HTR-8/SVneo (cell line): ENCODE measurements at regions not wholly inside any gene's neighbourhood (a gene's known extent, or its start where the extent isn't known, plus 50 kb on each side); places are given as distances from the start of the nearest gene placed in this dataset.
"Not testable (repeated sequence)": the region's sequence is repeated elsewhere in the genome, so short reads cannot be mapped to it uniquely, and the experiment has no call there.

Experiments
- DNase-seq: peaks from one replicate; pipeline ENCODE4 v3.0.0; 2011; ENCODE audit warnings: low spot score, mixed read lengths; ENCODE audit not compliant: insufficient read length
- FAIRE-seq: peaks from 2 replicates; lab custom pipeline; 2011; peaks lifted over from hg19 to GRCh38; lab: Jason Lieb, UNC

DNA sequence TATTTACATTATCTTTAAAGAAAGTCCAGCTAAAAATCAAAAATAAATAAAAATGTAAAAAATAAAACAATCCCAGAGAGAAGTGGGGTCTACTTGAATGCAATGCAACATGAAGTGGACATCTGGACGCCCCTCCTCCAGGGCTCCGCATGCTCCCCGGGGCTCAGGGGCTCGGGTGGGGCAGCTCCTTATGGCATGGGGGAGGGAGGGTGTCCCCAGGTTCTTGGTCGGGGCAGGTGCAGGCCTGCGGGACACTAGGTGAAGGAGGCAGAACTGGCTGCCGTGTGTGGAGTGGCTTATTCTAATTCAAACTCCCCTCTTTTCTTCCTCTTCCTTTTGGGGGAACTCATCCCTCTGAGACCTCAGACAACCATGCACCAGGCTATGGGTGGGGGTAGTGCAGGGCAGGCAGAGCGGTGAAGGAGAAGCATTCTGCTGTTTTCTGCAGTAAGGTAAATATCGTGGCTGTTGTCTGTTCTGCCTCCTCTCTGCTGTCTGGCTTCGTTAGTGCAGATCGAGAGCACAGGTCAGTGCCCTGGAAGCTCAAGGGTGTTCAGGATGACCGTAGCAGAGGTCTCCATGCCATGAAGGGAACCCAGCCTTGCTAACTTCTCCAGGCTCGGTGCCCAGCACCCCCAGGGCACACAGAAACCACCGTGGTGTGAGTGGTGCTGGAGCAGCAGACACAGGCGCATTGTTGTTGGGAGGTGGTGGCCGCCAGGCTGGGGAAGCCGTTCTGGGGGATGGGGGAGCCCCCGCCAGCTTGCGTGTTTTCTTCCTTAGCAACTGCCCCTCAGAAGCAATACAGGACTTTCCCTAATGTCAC lies 82.6 kb downstream of the TTLL2 start:
- no peak for FAIRE-seq

DNA sequence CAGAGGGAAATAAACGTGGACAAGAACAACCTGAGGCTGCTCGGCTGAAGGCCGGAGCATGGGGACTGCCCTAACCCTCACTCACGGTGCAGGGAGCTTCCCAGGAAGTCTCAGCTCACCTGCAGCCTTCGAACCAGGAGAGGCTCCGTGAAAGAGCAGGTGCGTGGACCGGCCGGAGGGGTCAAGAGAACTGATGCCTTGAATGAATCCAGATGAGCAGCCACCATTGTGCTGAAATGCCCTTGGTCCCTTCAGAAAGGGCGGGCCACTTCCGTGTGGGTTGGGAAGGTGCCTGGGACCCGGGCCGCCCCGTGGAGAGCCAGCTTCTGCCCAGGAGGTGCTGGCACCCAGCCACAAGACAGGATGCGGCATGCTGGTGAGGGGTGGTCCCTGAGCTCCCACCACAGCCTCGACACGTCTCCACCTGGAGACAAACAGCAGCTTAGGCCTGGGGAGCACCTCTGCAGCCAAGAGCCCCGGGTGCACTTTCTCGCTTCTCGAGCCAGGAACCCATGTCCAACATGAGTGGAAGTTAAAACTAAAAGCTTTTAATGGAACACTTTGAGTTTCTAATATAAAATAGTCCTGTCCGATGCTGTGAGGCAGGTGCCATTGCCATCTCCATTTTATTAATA lies 83.5 kb downstream of the TTLL2 start:
- DNase-seq, result no peak
- FAIRE-seq, result no peak

More for the DNA sequence above, 82.6 kb downstream of the TTLL2 start:
- no peak for DNase-seq

DNA sequence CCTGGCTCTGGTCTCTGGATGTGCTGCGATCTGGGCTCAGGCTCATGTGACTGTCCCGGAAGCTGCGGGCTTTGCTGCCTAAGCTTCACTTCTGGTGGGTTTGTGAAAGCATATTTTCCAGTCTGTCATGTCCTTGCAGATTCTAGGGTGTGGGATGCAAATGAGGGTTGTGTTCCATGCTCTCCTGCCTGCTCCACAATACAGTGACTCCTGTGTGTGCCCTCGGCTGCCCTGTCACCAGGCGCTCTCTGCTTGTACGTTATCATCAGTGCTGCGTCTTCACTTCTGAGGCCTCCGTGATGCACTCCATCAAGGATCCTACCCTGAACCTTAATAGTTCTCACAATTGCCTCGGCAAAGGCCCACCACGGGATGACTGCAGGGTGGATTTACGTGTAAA lies 84.2 kb downstream of the TTLL2 start:
- DNase-seq (no peak), FAIRE-seq (no peak)

DNA sequence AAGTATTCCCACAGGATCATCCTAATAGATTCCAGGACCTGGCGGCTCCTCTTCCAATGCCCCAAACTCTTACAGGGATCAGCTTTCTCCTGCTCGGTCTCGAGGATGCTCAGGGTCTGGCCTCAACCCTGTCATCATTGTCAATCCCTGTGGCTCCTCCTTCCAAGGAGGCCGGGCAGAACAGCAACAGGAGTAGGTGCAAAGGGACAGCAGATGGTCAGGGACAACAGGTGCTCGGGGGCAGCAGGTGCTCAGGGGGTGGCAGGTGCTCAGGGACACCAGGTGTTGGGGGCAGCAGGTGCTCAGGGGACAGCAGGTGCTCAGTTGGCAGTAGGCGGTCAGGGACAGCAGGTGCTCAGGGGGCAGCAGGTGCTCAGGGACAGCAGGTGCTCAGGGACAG lies 84.8 kb downstream of the TTLL2 start:
- DNase-seq (no peak), FAIRE-seq (no peak)

DNA sequence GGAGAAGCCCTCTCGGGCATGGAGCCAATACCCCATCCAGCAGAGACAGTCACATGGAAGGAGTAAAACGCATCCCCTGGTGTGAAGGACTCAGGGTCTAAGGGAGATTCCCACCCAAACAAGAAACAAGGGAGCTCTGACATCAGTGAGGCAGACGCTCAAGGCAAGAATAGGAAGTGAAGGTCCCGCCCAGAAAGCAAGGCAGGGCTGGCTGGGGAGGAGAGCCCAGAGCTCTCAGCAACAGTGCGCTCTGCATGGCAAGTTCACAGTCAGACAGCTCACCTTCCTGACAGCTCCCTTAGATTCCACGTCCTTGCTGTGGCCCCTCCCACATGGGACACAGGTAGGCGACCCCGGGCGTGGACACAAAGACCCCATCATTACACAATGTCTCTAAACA lies 85.6 kb downstream of the TTLL2 start:
- no peak for DNase-seq
- FAIRE-seq, result no peak

DNA sequence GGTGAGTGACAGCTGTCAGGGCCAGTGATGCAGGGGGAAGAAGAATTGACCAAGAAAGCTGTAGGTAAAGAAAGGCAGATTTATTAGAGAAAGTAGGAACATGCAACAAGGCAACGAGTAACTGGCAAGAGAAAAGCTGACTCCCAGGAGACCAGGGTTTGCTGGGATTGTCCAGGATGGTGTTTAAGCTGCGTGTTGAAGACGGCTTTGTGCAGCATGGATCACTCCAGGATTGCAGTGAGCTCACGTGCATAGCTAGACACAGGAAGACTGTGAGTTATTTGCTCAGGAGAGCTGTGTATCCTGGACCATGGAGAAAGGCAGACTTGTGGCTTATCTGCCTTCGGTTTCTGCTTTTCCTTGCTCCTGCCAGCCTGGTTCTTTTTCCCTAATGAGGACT lies 87.6 kb downstream of the TTLL2 start:
- DNase-seq, result no peak
- no peak for FAIRE-seq

DNA sequence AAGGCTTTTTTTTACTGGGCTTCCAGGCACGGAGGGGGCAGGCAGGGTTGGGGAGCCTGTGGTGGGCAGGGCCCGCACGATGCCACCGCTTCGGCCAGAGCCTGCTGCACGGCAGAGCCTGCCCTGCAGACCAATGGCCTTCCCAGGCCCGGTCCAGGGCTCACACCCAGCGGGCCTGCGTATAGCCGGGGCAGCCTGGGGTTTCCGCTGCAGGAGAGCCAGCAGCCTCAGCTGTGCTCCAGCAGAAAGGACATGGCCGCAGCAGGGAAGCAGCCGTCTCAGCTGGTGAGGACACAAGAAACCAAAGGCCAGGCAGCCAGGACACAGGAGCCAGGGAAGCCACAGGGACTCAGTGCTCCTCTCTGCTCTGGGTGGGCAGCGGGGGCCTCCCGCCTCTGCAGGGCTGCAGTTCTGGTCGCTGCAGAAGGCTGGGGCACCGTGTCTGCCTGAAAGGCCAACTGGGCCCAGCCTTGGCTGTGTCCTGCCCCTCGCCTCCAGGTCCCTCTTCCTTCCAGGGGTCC lies 90.6 kb downstream of the TTLL2 start:
- DNase-seq (no peak), FAIRE-seq (no peak)

DNA sequence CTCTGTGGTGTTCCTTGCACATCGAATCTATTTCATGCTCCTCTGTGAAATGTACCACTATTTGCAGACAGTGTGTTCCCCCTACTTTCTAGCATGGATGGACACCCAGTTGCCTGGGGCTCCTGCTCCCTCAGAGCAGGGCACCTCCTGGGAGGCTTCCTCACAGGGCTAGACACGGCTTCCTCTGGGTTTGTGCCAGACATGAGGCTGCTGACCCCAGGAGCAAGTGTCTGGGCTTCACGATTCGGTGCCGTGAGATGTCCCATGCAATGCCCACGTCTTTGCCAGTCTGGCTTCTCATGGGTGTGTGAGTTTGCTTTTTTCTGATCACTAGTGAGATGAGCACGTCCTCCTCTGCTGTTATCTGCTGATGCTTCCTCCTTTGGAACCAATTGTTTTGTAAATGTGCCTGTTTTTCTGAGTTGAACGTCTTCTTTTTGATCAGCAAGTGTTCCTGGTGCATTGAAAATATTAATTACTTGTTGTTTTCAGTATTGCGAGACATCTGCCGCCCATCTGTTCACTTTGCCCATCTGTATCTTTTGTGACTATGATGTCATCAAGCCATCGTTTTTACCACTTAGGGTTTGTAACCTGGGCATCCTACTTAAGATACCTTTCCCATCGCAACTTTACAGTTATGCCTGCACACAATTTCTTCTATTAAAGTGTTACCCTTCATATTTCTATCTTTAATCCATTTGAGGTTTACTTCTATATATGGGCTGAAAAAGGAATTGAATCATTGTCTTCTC lies 92.0 kb downstream of the TTLL2 start:
- DNase-seq (no peak), FAIRE-seq (no peak)

DNA sequence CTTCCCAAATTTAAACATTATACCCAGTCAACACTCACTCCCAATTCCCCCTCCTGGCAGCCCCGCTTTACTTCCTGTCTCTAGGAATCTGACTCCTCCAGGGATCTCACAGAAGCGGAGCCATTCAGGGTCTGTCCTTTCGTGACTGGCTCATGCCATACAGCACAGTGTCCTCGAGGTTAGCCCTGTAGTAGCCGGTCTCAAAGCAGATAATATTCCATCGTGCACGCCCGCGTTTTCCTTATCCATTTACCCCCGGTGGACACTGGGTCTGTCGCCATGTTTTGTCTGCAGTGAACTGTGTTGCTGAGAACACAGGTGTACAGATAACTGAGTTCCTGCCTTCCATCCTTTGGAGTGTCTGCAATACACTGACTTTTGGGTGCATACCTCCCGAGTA lies 95.3 kb downstream of the TTLL2 start:
- FAIRE-seq, result no peak

DNA sequence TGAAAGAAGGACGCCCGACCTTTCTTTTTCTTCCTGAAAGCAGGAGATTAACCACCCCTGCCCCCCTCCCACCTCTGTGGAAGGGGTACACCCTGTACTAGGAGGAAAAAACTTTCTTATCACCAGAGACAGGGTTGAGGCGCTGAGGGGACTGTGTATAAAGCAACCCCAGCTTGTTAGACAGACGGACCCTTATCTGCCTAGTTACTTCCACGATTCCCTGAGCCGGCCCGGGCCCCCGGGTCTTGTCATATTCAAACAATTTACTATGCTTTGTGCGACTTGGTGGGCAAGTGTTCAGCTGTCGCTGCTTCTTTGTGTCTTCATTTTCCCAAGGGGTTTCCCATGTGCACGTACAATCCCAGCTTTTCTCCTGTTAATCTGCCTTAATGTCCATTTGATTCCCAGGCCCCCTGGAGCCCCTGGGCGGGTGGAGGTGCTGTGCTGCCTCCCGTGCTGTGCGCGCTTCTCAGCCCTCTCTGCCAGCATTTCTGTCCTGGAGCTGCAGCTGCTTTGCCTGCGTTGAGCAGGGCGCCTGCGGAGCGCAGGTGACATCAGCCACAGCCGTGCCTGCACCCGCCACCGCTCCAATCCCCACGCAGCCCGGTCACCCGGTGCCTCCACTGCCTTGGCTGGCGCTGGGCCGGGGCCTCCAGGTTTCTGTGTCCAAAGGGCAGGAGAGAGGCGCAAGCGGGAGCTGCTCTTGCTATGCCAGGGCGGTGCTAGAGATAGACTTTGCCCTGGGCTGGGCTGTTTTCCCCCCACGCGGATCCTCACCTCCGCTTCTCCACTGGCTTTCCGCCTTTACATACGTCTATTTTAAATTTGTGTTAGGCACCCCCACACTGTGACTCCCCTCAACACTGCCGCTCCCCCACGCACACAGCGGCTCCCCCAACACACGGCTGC lies 96.2 kb downstream of the TTLL2 start:
- DNase-seq, result no peak
- no peak for FAIRE-seq

More for the DNA sequence above, 95.3 kb downstream of the TTLL2 start:
- DNase-seq, result no peak

DNA sequence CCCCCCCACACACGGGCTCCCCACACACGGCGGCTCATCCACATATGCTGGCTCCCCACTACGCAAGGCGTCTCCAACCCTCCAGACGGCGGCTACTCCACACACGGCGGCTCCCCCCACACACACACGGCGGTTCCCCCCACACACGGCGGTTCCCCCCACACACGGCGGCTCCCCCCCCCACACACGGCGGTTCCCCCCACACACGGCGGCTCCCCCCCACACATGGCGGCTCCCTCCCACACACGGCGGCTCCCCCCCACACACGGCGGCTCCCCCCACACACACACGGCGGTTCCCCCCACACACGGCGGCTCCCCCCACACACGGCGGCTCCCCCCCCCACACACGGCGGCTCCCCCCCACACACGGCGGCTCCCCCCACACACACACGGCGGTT lies 97.1 kb downstream of the TTLL2 start:
- not testable (repeated sequence) for DNase-seq, FAIRE-seq

DNA sequence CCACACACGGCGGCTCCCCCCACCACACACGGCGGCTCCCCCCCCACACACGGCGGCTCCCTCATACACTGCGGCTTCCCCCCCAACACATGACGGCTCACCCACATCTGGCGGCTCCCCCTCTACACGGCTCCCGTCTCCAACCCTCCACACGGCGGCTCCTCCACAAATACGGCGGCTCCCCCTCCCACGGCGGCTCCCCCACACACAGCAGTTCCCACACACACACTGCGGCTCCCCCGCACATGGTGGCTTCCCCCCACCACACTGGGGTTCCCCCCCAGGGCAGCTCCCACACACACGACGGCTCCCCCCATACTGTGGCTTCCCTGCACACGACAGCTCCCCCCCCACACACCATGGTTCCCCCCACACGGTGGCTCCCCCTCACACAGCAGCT lies 98.0 kb downstream of the TTLL2 start:
- FAIRE-seq (no peak), DNase-seq (no peak)

DNA sequence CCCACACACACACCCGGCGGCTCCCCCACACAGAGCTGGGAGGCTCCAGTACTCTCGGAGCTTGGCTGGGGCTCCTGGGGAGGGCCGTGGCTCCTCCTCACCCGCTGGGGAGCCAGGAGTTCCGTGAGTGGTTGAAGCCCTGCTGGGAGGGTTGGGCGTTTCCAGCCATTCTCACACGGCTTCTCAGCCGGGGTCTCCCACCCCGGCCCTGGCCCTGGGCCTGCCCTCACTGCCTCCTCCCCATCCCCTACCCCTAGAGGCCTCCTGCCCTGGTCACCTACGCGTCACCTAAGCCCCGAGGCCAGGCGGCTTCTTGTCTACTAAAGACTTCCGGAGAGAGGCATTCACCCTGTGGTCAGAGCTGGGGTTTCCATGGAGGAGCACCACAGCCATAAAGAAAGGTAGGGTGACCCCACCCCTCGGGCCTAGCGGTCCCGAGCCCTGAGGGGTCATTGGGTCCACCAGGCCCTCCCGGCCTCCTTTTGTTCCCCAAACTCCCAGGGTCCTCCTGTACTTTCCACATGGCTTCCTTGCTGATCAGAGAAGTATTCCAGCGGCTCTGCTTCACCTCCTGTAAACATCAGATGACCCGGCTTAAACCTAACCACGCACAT lies 99.3 kb downstream of the TTLL2 start:
- DNase-seq, result no peak
- FAIRE-seq, result no peak

DNA sequence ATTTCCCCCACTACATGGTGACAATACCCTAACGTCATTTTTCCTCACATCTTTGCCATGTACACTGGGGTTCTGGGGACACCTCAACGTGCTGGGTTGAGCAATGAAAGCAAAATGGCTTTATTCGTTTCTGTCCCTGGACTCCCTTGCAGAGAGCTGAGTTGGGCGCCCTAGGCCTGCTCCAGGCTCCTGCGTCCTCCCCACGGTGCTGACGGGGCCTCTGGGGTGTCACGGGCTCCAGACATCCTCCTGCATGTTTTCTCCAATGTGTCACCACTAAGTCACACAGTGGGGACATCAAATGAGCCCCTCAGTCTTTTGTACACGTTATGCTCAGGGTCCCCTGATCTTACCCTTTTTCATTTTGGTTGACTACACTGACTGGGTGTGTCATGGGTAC lies 99.8 kb downstream of the TTLL2 start:
- no peak for FAIRE-seq
- DNase-seq, result no peak

DNA sequence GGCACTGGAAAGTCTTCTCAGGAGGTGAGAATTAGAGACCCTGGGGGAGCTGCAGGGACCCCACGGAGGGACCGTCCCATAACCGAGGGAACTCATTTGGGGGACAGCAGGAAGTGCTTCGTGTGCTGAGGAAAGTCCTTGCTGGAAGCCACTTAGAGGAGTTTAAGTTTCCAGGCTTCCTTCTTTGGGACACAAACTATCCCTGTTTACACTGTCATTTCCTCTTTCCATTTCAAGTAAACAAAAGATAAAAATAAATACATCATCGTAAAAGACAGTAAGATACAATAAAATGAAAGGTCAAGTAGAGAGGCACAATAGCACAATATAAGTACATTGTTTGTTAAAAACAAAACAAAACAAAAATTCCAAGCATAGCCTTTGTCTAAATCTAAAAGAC lies 101.2 kb downstream of the TTLL2 start:
- no peak for FAIRE-seq
- no peak for DNase-seq

DNA sequence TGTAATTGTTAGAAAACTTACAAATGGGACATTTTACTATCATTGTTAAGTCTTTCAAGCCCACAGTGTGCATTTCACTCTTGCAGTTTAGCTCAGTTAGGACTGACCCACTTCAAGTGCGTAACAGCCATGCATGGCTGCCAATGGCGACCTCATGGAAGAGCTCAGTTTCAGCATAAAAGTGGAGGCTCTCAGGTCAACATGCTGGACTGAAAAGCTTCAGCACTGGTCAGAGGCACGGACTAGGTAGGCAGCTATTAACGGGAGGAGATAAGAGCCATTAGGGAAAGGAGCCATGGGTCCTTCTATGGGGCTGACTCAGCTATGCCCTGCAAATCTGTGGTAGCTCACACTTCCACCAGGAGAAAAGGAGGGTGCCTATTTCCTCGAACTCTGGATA lies 101.8 kb downstream of the TTLL2 start:
- DNase-seq, result no peak
- no peak for FAIRE-seq

DNA sequence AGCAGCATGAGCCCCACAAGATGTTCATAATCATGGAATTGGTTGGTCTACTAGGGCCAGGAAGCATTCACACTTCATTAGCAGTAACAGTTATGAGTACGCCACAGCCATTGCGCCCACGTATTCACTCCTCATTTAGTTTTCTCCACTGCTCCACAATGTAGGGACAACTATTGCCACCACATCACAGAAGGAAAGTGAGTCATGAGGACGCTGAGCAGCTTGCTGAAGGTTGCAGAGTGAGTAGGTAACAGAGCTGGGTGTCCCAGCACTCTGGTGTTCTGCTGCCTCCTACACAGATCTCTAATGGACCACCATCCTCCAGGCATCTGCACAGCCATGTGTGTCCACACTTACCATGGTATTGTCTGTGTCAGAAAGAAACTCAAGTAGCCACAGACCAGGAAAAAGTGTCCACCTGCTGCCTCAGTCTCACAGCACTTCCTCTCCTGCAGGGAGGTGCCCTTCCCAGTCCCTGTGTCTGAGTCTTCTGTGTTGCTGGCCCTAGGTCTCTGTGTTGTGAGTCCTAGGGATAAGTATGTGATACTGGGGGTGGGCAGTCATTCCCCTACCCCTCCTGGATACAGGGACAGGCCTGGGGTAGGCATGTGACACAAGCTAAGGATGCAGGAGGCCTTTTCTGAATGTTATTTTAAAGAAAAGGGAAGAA lies 103.9 kb downstream of the TTLL2 start:
- FAIRE-seq, result no peak
- DNase-seq, result no peak

DNA sequence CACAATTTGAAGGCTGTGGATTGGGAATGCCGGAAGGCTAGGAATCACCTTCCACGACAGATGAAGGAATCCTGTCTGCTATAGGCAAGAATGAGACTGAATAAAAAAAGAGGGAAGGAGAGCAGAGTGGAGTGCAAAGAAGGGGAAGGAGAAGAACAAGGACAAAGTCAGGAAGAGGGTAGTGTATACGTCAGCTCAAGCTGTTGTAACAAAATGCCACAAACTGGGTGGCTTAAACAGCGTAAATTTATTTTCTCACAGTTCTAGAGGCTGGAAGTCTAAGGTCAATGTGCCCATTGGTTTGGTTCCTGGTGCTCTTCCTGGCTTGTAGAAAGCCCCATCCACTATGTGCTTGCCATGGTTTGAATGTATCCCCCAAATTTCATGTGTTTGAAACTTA lies 104.5 kb downstream of the TTLL2 start:
- no peak for FAIRE-seq
- DNase-seq, result no peak

DNA sequence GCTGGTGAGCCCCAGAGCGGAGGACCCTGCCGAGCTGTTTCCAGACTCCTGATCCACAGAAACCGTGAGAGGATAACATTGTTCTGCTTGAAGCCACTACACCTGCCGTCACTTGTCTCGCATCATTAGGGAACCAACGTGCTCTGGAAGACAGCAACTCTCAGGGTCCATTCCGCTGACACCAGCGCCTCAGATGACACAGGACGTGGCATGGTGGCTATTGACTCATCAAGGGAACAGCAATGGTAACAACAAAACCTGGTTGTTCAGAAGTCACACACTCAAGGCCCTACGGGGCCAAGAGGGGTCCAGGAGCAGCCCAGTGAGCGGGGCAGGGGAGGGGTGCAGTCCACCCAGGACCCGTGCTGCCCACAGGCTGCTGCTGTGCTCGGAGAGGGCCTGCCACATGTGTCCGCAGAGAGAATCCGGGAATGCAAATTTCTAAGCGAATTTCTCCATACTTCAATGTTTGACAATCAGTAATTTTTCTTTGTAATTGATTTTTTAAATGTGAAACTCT lies 110.4 kb downstream of the TTLL2 start:
- FAIRE-seq (no peak), DNase-seq (no peak)
